ENCODE measurements at regions not wholly inside any gene's neighbourhood (a gene's known extent, or its start where the extent isn't known, plus 50 kb on each side); places are given as distances from the start of the nearest gene placed in this dataset.

DNA sequence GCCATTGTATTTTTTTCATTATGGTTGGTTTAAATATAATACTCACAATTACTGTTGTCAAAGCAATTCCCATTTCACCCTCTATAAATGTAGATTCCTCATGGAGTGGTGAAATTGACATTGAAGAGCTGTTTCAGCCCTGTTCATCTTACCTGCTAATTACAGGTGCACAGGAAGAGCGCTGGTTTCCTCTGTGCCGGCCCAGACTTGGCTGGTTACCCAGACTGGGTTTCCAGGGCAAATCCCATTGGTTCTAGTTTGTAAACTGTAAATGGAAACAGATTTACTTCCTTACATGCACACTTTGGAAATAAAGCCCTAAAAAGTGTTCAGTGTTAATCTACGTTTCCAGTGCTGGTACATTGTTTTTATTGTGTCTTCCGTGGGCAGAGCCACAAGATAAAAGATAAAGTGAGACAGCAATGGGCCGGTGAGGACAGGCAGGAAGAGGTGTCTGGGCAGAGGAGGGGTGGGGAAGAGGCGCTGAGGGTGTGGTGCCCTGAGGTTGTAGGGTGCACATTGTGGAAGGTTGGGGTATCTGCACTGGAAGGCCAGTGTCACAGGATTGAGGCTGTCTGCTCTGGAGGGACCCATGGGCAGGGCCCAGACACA lies 71.6 kb upstream of the ZPBP start (continued):
- TF ChIP-seq TEAD4 (CRISPR knock-in tag; IDR thresholded peaks at IDR 0.05): no peak
- no peak for TF ChIP-seq CBFB (CRISPR knock-in tag; IDR thresholded peaks at IDR 0.05; ENCODE audit: low read depth)
- no peak for TF ChIP-seq RELA (CRISPR knock-in tag; IDR thresholded peaks at IDR 0.05; ENCODE audit: borderline replicate concordance)
- TF ChIP-seq, protein P1, sequence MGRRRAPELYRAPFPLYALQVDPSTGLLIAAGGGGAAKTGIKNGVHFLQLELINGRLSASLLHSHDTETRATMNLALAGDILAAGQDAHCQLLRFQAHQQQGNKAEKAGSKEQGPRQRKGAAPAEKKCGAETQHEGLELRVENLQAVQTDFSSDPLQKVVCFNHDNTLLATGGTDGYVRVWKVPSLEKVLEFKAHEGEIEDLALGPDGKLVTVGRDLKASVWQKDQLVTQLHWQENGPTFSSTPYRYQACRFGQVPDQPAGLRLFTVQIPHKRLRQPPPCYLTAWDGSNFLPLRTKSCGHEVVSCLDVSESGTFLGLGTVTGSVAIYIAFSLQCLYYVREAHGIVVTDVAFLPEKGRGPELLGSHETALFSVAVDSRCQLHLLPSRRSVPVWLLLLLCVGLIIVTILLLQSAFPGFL (CRISPR knock-in tag; IDR thresholded peaks at IDR 0.05; ENCODE audit: borderline replicate concordance): no peak
- no peak for TF ChIP-seq MYBL2 (CRISPR knock-in tag; IDR thresholded peaks at IDR 0.05)
- no peak for TF ChIP-seq TCF7 (CRISPR knock-in tag; IDR thresholded peaks at IDR 0.05; ENCODE audit: low read depth)

DNA sequence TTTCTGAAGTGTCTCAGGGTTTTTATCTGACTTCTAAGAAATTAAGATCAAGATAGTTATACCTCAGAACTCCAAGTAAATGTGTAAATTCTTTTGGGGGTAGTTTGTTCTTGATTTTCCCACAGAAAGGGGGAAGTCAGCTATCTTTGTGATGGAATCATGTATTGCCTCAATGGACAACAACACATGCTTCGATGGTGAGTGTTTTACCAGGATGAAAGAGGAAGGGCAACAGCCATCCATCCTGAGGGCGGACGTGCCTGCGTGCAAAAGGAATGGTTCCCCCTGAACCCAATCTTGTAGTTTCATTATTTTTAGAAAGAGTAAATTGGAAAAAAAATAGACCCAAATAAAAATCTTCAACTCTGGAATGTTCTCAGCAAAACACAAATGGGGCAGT lies 67.2 kb upstream of the ZPBP start:
- no peaks in the 10 kb centered on the region for H3K27me3 Mint-ChIP-seq (ENCODE audit: low read depth)
- ChIA-PET CTCF (no interaction called here), POLR2A (no interaction called here)
- TF ChIP-seq, protein P2, sequence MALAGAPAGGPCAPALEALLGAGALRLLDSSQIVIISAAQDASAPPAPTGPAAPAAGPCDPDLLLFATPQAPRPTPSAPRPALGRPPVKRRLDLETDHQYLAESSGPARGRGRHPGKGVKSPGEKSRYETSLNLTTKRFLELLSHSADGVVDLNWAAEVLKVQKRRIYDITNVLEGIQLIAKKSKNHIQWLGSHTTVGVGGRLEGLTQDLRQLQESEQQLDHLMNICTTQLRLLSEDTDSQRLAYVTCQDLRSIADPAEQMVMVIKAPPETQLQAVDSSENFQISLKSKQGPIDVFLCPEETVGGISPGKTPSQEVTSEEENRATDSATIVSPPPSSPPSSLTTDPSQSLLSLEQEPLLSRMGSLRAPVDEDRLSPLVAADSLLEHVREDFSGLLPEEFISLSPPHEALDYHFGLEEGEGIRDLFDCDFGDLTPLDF (CRISPR knock-in tag; IDR thresholded peaks at IDR 0.05): no peak
- DNase-seq (ENCODE audit: low spot score) (no peak), ATAC-seq (no peak)
- H3K4me1 Mint-ChIP-seq: no peaks in the 10 kb centered on the region
- no peak overlapping the region for H3K27ac Mint-ChIP-seq
- no peaks in the 10 kb centered on the region for H3K9me3 Mint-ChIP-seq
- H3K36me3 Mint-ChIP-seq: no peaks in the 10 kb centered on the region
- H3K4me3 Mint-ChIP-seq: no peak overlapping the region

DNA sequence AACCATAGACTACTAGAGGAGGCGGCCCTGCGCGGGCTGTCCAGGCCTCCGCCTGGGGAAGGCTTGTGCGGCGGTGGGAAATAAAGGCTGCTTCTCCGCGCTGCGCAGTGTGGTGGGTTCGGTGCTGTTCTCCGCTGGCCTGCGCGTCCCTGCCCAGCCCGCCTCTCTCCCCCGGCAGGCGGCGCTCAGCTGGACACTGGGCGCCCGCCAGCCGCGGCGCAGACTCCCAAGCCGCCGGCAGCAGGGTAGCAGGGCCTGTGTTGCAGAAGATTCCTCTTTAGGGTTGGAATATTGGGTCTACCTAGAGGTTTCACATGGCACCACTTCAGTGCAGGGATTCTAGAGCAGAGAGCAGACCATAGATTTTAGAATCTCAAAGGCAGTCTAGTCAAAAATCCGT lies 66.1 kb upstream of the ZPBP start:
- TF ChIP-seq, protein P3, sequence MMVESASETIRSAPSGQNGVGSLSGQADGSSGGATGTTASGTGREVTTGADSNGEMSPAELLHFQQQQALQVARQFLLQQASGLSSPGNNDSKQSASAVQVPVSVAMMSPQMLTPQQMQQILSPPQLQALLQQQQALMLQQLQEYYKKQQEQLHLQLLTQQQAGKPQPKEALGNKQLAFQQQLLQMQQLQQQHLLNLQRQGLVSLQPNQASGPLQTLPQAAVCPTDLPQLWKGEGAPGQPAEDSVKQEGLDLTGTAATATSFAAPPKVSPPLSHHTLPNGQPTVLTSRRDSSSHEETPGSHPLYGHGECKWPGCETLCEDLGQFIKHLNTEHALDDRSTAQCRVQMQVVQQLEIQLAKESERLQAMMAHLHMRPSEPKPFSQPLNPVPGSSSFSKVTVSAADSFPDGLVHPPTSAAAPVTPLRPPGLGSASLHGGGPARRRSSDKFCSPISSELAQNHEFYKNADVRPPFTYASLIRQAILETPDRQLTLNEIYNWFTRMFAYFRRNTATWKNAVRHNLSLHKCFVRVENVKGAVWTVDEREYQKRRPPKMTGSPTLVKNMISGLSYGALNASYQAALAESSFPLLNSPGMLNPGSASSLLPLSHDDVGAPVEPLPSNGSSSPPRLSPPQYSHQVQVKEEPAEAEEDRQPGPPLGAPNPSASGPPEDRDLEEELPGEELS (CRISPR knock-in tag; IDR thresholded peaks at IDR 0.05): no peak

DNA sequence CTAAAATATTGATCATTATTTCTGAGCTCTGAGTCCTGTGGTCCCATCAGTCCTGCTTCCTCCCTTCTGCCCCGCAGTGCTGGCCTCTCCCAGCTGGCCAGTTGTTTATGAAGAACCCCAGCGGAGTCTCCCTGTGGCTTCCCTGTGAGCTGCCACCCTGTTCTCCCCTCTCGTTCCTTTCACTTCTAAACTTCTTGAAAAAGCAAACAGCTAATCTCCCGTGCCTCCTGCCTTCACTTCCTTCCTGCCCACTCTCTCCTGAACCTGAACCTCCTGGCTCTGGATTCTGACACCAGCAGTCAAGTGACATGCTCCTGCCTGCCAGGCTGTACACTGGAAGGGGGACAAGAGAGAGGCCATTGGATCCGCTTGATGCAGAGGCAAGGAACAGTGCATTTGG lies 63.7 kb upstream of the ZPBP start:
- H3K27ac Mint-ChIP-seq: no peak overlapping the region
- ChIA-PET CTCF (interaction anchor here (0.9 to 1.4 kb wide), 3 partner anchors 22 to 64 kb away, joined by 3 to 6 read pairs (median 4); partner anchors contain the start of gene ZPBP), POLR2A (no interaction called here)
- TF ChIP-seq CBFB (CRISPR knock-in tag; IDR thresholded peaks at IDR 0.05; ENCODE audit: low read depth): no peak
- no peaks in the 10 kb centered on the region for H3K4me1 Mint-ChIP-seq
- ATAC-seq (no peak), DNase-seq (ENCODE audit: low spot score) (no peak)
- H3K27me3 Mint-ChIP-seq (ENCODE audit: low read depth): no peaks in the 10 kb centered on the region
- no peak overlapping the region for H3K4me3 Mint-ChIP-seq
- no peaks in the 10 kb centered on the region for H3K9me3 Mint-ChIP-seq
- no peaks in the 10 kb centered on the region for H3K36me3 Mint-ChIP-seq

More for the DNA sequence above, 66.1 kb upstream of the ZPBP start:
- no peaks in the 10 kb centered on the region for H3K36me3 Mint-ChIP-seq
- H3K4me1 Mint-ChIP-seq: no peaks in the 10 kb centered on the region
- DNase-seq (ENCODE audit: low spot score): no peak
- no peaks in the 10 kb centered on the region for H3K27me3 Mint-ChIP-seq (ENCODE audit: low read depth)
- no peak overlapping the region for H3K4me3 Mint-ChIP-seq
- POLR2A ChIA-PET: no interaction called here
- no peak for ATAC-seq
- H3K9me3 Mint-ChIP-seq: no peaks in the 10 kb centered on the region
- no peak overlapping the region for H3K27ac Mint-ChIP-seq
- CTCF ChIA-PET: no interaction called here

DNA sequence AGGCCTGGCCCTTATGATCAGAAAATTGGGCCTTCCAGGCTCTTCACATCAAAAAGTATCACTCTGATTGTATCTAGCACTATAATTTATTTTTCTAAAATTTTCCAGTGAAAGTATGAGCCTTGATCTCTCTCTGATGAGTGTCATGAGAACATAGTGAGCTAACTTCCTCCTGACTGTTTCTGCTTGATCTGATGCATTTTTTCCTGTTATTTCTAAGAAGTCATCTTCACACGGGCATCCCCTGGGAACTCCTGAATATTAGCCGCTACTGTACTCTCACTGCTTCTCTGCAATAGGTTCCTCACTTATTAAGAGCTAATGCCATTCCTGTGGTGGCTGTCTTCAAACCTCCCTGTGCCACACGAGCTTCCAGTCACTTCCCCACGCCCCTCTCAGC lies 63.1 kb upstream of the ZPBP start:
- ATAC-seq (no peak), DNase-seq (ENCODE audit: low spot score) (no peak)
- Mint-ChIP-seq H3K27me3 (ENCODE audit: low read depth) (no peaks in the 10 kb centered on the region), H3K27ac (no peak overlapping the region), H3K4me1 (no peaks in the 10 kb centered on the region), H3K9me3 (no peaks in the 10 kb centered on the region), H3K36me3 (no peaks in the 10 kb centered on the region), H3K4me3 (no peak overlapping the region)
- POLR2A ChIA-PET: no interaction called here
- TF ChIP-seq IRF2 (CRISPR knock-in tag; IDR thresholded peaks at IDR 0.05; ENCODE audit: borderline replicate concordance, low read depth): no peak
- TF ChIP-seq, protein P4, sequence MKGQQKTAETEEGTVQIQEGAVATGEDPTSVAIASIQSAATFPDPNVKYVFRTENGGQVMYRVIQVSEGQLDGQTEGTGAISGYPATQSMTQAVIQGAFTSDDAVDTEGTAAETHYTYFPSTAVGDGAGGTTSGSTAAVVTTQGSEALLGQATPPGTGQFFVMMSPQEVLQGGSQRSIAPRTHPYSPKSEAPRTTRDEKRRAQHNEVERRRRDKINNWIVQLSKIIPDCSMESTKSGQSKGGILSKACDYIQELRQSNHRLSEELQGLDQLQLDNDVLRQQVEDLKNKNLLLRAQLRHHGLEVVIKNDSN (CRISPR knock-in tag; IDR thresholded peaks at IDR 0.05): no peak
- no peak for TF ChIP-seq MXD4 (CRISPR knock-in tag; IDR thresholded peaks at IDR 0.05; ENCODE audit: borderline replicate concordance)
- TF ChIP-seq KAT7 (CRISPR knock-in tag; IDR thresholded peaks at IDR 0.05; ENCODE audit: borderline replicate concordance): no peak
- TF ChIP-seq OVOL2 (CRISPR knock-in tag; IDR thresholded peaks at IDR 0.05; ENCODE audit: borderline replicate concordance): no peak
- TF ChIP-seq JAZF1 (CRISPR knock-in tag; IDR thresholded peaks at IDR 0.05): no peak
- TF ChIP-seq MYBL2 (CRISPR knock-in tag; IDR thresholded peaks at IDR 0.05): no peak
- no peak for TF ChIP-seq SMAD4 (CRISPR knock-in tag; IDR thresholded peaks at IDR 0.05)
- TF ChIP-seq ZNF317 (CRISPR knock-in tag; IDR thresholded peaks at IDR 0.05; ENCODE audit: borderline replicate concordance, low read depth): no peak
- TF ChIP-seq ZNF416 (CRISPR knock-in tag; IDR thresholded peaks at IDR 0.05): no peak
- TF ChIP-seq CREM (CRISPR knock-in tag; IDR thresholded peaks at IDR 0.05): no peak
- TF ChIP-seq PRRX2 (CRISPR knock-in tag; IDR thresholded peaks at IDR 0.05): no peak
- TF ChIP-seq ZNF671 (CRISPR knock-in tag; IDR thresholded peaks at IDR 0.05): no peak
- no peak for TF ChIP-seq NR3C1 (CRISPR knock-in tag; conservative IDR thresholded peaks at IDR 0.05; ENCODE audit: low read depth)
- TF ChIP-seq, protein P5, sequence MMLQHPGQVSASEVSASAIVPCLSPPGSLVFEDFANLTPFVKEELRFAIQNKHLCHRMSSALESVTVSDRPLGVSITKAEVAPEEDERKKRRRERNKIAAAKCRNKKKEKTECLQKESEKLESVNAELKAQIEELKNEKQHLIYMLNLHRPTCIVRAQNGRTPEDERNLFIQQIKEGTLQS (CRISPR knock-in tag; conservative IDR thresholded peaks at IDR 0.05): no peak
- CTCF ChIA-PET: interaction anchor here (0.9 to 1.4 kb wide), 3 partner anchors 21 to 63 kb away, joined by 3 to 6 read pairs (median 4); partner anchors contain the start of gene ZPBP
